UCSD-AML1 (cell line): ENCODE measurements at regions not wholly inside any gene's neighbourhood (a gene's known extent, or its start where the extent isn't known, plus 50 kb on each side); places are given as distances from the start of the nearest gene placed in this dataset.

Experiments used
- DNase-seq: peaks from one replicate; lab custom pipeline; 2025; ENCODE audit not compliant: unreplicated experiment; lab: John Stamatoyannopoulos, UW

DNA sequence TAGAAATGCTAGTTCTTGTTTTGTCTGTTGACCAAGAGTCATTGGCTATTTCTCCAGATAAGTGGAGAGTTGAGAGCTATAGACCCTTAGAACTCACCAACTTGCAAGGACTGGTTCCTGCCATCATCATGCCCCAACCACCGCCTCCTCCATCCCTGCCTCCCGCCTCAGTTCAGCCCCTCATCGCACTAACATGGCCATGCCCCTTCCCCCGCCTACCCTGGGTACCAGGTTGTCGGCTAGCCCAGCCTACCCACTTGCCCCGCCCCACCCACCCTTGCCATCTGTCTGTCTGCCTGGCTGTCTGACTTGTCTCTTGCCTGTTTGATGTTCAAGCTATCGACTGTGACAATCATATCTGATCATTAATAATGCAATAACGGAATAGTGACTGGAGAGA lies 154.1 kb downstream of the TRIM29 start:
- DNase-seq: no peak

DNA sequence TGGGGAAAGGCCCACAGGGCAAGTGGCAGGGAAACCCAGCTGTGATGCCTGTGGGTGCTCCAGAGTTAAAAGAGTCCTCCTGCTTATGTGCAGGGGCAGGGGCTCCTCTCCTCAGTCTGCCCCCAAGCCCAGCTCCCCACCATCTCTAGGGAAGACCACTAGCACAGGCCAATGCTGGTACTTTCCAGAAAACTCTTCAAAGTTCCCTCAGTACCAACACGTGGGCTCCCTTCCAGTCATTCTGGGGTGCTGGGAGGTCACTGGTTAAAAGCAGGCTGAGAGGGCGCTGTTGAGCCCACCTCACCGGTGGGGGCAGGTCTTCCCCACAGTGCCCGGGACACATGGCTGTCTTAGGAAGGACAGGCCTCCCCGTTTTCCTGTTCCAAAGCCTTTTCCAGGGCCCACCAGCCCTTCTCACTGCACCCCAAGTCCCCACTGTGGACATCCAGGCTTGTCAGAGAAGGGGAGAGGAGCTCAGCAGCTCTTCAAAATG lies 154.6 kb downstream of the TRIM29 start:
- no peak for DNase-seq

- no peak for DNase-seq
Measured at GRCh38 chr11:119982517-119983239, 155.2 kb downstream of the TRIM29 start.

- no peak for DNase-seq
Measured at GRCh38 chr11:119980431-119980830, 157.5 kb downstream of the TRIM29 start.

DNA sequence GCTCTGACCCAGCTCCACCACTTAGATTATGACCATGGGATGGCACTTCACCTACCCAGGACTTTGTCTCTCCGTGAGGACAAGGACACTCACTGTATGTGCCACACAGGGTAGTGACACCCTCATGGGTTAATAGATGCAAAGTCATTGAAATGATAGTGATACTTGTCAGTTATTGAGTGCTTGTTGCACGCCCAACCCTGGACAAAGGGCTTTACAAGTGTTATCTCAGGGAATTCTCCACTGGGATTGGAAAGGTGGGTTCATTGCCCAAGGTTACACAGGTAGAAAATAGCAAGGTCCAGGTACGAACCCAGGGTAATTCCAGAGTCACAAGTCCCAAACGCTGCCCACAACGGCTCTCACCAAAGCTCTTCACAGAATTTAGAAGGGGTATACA lies 158.2 kb downstream of the TRIM29 start:
- DNase-seq: no peak

- DNase-seq: no peak
Measured at GRCh38 chr11:119978696-119979095, 159.2 kb downstream of the TRIM29 start.

DNA sequence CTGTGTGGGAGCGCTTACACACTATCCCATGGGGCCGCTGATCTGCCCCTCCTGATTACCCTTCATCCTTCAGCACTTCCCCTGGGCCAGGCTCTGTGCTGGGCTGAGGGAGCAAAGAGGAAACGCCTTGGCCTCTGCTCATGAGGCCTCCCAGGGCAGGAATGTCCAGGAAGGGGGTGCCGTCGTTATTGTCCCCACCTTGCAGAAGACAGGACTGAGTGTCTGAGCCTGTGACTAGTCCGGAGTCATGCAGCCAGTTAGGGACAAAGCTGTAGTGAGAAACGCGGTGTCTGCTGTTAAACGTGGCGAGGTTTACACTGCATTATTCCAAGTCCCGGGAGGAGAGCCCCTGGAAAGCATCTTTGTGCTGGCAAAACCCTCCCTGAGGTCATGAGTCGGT lies 160.0 kb downstream of the TRIM29 start:
- no peak for DNase-seq

DNA sequence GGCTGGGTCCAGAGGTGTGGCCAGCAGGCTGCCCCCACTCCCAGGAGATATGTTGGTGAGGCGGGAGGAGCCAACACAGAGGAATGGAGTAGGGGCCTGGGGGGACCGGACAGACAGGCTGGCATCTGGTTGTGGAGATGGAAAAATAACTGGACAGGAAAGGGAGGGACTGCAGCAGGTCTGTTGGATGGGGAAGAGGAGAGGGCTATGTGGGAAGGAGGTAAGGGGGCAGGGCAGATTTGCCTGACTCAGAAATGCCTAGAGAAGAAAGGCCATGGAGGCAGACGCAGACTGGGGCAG lies 160.4 kb downstream of the TRIM29 start:
- DNase-seq: no peak

GRCh38 chr11:119976805-119977560 lies 160.9 kb downstream of the TRIM29 start:
- DNase-seq: no peak

GRCh38 chr11:119975561-119976152 lies 162.3 kb downstream of the TRIM29 start:
- DNase-seq: no peak

DNA sequence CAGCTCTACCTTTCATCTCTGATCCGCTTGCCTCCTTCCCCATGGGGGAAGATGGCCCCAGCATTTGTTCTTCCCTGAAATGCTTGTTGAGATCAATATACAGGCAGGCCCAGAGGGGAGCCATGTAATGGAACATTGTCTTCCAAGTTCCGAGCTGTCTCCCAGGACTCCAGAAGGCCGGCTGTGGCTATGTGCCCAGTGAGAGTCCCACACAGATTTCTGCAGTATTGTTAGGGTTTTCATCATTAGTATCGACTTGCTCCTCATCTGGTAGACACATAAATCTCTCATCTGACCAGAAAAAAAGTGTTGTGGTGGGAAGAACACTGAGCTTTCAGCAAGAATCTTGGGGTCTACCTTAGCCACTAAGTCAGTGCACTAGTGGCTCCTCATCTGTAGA lies 163.4 kb downstream of the TRIM29 start:
- no peak for DNase-seq

DNA sequence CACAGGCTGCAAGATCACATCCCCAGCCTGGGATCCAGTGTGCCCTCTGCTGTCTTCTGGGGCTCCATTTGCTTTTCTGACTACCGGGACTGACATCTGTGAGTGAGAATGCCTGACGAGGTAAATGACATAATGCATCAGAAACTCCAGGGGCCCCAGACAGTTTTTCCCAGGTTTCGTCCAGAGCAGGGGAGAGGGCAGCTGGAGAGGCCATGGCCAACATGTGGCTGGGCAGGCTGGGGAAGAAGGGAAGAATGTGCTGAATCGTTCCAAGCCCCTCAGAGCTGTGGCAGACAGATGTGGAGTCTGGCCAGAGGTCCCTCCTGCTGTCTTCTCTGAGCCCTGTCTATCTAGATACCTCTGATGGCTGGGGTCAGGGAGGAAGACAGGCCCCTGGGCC lies 163.9 kb downstream of the TRIM29 start:
- DNase-seq: no peak

- no peak for DNase-seq
Measured at GRCh38 chr11:119972281-119972680, 165.6 kb downstream of the TRIM29 start.

DNA sequence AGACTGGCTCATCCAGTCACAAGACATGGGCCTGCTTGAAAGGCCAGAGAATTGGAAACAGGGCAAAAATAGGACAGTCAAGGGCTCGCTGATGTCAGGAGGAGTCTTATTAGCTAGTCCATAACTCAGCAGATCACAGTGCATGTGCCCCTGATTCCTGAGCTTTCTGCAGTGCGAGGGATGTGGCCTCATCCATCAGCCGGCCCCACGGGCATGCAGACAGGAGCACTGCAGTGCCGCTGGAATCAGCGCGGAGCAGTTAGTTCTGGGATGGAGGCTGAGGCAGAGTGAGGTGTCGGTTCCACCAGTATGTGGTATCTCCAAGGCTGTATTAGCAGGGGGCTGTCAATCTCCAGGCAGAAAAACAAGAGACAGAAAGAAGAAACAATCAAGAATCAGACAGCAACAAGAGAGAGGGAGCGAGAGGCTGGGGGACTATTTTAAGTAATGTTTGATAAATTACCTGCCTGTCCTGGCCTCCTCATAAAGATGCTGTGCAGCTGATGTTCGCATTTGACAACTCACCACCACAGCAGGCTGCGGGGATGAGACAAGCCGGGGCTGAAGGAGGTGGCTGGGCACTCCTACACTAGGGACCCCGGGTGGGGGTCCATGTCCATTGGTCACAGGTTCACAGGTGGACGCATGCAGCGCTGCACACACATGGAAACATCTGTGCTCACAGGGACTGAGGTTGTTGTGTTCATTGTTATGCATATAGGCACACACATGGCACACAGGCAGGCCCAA lies 167.2 kb downstream of the TRIM29 start:
- no peak for DNase-seq

DNA sequence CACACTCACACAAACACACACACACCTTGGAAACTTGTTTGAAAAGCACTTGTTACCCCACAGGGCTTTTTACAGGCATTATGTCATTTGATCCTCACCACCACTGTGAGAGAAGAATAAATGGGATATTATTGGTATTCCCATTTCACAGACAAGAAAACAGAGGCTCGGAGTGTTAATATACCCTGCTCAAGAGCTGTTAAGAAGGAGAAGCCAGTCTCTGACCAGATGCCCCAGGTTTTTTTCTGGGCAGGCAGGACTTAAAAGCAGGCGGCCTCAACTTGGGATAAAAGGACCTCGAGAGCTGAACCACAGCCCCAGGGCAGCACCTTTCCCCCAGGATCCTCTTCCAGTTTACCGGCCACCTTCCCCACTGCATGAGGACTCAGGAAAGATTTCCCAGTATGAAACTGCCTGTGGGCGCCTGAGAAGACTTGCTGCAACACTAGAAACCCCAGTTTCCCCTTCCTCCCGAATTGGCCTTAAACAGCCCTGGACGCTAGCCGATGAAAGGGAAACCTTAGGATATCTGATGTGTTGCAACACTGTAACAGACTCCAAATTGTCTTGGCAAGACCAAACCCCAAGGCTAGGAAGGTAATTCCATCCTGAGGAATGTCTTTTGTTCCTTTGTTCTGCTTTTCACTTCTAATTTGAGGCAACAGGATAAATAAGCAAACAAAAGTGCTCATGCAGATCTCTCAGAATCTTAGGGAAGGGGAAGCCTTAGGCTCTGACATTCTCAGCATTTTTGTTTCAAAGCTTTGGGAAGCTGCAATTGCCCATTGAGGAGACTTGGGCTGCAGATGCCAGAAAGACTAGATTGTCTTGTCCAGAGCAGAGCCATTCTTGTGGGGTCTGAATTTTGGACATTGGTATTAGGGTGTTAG lies 173.5 kb downstream of the TRIM29 start:
- no peak for DNase-seq

DNA sequence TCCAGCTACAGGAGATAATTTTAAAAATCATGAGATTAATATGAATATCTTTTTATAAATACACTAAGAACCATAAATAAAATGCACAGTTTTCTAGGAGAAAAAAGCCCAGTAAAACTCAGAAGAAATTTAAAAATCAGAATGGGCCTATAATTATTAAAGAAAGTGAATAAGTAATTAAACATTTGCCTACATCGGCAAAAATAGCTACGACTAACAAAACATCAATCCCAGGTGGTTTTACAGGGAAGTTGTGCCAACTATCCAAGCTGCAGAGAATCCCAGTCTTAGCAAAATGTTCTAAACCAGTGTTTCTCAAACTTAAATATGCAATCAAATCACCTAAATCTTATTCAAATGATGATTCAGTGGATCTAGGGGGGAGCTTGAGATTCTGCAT lies 180.0 kb downstream of the TRIM29 start:
- DNase-seq: no peak

DNA sequence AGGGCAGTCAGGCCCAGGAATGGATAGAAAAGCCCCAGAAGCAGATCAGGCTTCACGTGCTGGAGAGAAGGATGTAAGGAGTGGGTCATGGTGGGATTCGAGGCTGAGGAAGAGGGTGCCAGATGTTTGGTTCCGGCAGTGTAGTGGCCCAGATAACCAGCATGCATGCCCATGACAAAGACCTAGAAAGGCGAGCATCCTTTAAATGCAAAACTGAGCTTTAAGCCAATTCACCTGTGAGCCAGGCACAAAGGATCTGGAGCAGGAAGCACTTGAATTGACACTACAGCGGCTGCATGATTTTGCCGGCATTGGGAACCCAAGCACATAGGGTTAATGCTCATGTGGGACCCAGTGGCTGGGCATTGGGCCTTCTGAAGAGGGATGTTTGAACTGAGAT lies 185.5 kb downstream of the TRIM29 start:
- DNase-seq: no peak

GRCh38 chr11:119943298-119943655 lies 194.6 kb downstream of the TRIM29 start:
- DNase-seq: no peak

GRCh38 chr11:119942583-119943297 lies 195.2 kb downstream of the TRIM29 start:
- no peak for DNase-seq
